Stimulated activated CD4-positive, alpha-beta T cell treated with anti-CD3 and anti-CD28 coated beads, TNF-alpha, amount 100 ng/mL, for 4 hours (primary cell): ENCODE measurements at regions not wholly inside any gene's neighbourhood (a gene's known extent, or its start where the extent isn't known, plus 50 kb on each side); places are given as distances from the start of the nearest gene placed in this dataset.

Experiments
- DNase-seq, 3 experiments: peaks; one replicate each; pipeline ENCODE4 v3.0.0-alpha.2; 2020; ENCODE audit warnings: low read depth in 3 of 3

DNA sequence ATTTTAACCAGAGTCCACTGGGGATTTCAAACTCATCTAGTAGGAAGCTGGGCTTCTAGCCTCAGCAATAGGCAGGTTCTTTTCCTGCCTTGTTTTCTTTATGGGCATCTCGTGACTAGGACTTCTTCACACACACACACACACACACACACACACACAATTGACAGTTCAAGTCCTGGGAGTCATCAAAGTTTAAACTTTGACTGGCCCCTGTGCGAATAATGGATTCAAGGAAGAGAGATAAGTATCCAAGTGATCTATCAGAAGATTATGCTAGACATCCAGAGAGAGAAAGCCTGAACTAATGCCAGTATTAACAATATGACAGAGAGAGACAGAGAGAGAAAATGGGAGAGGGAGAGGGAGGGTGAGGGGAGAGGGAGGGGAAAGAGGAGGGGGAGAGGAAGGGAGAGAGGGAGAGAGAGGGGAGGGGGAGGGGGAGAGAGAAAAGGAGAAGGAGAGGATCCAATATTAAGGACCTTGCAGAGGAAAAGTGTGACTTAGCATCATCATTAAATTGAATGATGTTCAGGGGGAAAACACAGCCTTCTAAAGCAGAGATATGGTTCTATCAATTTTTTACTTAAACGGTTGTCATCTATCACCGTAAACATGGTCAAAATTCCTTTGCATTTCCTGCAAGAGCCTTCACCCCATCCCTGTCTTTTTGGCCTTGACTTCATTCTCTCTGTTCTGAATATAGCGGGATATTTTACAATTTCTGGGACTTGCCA lies 327.6 kb upstream of the ZEB2 start:
- DNase-seq = no peak

DNA sequence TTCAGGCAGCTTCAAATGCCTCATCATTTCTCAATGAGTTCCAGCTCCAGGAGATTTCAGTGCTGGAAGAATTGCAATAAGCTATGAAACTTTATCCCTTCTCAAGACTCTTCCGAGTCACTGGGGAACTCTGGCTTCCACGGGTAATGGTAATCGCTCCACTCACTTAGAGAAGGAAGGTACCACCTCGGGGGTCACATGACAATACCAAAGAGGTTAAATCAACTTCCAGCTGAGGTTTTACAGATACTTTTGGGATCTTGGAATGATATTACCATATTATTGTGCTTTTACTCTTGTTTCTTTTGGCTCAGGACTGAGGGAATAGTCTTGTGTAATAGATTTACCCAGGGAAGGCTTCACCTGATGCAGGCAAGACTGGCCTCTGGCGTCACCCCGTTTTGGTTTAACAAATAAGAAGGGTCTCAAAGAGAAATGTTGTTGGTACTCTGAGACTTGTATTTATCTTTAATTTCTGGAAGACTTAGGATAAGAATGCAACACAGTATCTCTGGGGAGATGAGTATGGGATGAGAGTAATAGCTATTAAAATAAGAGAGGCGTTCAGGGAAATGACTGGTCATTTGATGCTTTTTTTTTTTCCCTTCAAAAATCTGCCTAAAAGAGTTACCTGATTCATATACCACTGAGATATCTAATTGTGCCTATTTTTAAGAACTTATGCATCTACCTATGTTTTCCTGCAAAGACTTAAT lies 316.9 kb upstream of the ZEB2 start:
- no peak for DNase-seq

GRCh38 chr2:144835634-144836350 lies 315.9 kb upstream of the ZEB2 start:
- no peak for DNase-seq

DNA sequence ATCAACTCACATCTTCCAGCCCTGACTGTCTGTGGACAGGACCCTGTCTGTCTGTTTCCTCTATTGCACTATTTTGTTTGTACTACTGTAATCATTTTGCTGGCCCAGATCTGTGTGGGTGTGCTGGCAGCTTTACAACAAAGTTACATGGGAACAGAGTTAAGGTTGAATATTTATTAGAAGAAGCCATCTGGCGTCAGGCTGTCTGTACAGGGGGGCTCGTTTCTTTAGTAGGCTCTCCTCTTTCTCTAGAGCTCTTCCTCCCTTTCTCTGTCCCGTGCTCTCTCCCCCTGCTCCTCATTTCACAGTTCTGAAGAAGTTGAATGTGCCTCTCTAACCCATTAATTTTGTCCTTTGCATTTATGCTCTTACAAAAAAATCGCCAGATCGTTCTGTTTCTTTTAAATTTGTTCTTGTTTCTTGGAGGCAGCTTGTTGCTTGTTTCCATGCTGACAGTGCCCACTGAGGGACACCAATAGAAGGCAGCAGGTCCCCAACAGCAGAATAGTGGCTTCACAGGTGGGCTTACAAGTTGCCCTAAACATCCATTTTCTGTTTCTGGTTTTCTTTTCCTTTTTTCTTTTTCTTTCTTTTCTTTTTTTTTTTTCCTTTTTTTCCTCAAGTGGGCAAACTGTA lies 315.2 kb upstream of the ZEB2 start:
- no peak for DNase-seq

- DNase-seq = no peak
Measured at GRCh38 chr2:144834363-144834762, 314.4 kb upstream of the ZEB2 start.

DNA sequence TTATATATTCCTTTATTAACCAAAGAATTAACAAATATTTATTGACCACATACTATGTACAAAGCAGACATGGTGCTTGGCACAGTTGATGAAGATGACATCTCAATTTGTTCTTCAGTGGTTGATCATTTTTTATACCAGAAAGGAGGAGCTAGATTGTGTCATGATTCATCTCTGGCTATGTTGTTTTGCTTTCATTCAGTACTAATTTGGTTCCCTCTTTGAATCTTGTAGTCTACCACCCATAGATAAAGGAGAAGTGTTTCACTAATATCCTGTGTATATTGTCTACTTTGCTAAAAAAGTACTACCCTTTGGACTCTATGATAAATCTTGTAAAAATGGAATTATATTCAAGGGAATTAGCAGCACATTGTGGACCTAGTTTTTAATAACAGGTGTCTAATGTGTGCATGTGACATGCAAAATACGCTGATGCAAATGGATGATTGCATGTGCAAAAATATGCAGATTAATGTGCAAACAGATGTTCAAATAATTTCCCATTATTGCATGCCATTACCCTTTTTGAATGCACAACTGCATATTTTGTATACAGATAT lies 313.2 kb upstream of the ZEB2 start:
- DNase-seq = no peak

DNA sequence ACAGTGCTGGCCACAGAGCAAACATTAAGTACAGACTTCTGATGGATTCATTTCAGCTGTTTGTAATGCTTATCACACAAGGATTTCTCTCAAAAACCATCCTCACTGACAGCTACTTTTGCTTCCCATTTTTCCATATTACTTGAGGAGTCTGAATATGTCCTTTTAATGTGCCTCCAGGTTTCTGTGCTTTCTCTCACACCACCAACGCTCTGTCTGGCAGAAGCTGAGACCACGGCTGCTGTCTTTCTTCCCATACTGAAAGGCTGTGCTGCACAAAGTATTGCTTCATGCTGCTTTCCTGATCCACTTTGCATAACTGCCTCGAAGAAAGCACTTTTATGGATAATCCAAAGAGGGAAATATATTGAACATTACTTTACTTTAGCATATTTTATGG lies 312.1 kb upstream of the ZEB2 start:
- no peak for DNase-seq

DNA sequence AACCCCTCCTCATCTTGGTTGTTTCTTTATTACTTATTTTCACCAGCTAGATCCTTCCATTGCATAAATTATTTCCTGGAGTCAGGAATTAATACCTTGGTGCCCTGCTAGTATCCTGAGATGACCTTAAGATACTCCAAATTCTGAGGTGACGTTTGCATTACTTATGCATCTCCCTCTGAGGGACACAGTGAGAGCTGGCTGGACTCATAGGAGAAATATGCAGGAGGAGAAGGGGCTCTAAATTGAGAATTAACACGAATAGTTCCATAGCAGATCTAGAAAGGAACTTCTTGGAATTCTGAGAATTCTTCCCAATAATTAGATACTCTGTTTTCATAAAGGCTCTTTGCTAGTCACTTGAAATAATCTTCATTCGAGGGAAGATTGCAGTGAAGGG lies 310.6 kb upstream of the ZEB2 start:
- DNase-seq = no peak

- DNase-seq = no peak
Measured at GRCh38 chr2:144827404-144827803, 307.5 kb upstream of the ZEB2 start.

GRCh38 chr2:144826105-144826504 lies 306.2 kb upstream of the ZEB2 start:
- DNase-seq = no peak

- DNase-seq = no peak
Measured at GRCh38 chr2:144825331-144826020, 305.6 kb upstream of the ZEB2 start.

GRCh38 chr2:144824306-144825080 lies 304.6 kb upstream of the ZEB2 start:
- no peak for DNase-seq

DNA sequence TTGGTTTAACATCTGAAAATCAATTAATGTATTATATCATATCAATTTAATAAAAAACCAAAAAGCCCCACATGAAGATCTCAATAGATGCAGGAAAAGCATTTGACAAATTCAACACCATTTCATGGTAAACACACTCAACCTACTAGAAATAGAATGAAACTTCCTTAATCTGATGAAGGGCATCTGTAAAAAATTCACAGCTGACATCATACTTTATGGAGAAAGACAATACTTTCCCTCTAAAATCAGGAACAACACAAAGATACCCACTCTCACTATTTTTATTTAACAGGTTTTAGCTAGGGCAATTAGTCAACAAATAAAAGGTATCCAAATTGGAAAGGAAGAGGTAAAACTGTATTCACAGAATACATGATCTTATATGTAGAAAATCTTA lies 303.0 kb upstream of the ZEB2 start:
- no peak for DNase-seq

- no peak for DNase-seq
Measured at GRCh38 chr2:144812288-144812687, 292.4 kb upstream of the ZEB2 start.

DNA sequence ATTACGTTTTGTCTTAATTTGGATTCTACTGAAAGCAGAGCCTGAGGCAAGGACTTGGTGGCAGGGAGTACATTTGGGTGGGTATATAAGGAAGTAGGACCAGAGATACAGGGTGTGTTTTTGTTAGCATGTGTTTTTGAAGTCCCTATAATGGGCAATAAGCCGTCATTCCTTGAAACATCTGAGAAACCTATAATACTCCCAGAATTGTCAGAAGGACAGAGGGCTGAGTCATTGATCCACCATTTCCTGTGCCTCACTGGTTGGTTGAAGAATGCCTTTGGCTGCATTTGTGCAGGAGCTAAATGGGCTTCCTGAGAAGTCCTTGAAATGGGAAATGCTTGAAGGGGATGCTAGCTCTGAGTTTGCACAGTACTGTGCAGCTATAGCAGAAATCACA lies 281.8 kb upstream of the ZEB2 start:
- DNase-seq = no peak

- DNase-seq = no peak
Measured at GRCh38 chr2:144801325-144801724, 281.4 kb upstream of the ZEB2 start.

DNA sequence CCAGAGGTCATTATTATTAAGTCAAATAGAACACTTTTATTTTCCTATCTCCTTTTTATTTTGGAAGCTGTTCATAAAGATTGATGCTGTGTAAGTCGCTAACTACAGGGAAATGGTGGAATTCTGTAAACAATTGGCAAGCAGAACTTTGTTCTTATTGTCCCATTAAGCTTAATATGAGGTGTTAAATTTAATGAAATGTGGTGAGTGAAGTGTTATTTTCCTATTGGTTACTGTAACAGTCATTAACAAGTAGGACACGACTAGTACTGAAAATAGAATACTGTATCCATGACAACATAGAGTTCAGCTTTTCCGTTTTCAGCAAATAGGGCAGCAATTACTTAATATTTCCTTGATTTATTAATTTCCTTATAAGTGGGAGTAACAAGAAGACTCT lies 279.1 kb upstream of the ZEB2 start:
- no peak for DNase-seq

- DNase-seq = no peak
Measured at GRCh38 chr2:144798034-144798433, 278.1 kb upstream of the ZEB2 start.

- no peak for DNase-seq
Measured at GRCh38 chr2:144796936-144797335, 277.0 kb upstream of the ZEB2 start.

DNA sequence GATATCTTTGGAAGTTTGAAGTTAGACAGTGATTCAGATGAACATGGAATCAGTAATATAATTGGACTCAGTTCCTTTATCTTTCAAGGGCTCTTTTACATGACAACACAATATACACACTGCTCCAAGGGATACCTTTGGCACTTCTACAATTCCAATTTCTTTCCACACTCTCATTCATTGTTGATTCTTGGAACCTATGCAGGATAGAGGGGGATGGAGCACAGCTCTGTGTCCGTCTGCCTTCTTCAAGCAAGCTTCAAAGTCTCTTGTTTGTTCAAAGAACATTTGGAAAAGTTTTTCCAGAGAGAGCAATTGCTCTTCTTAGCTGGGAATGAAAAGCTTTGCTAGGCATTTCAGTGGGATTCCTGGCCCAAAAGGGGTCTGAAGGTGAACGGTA lies 276.2 kb upstream of the ZEB2 start:
- no peak for DNase-seq

- DNase-seq = no peak
Measured at GRCh38 chr2:144785253-144785652, 265.3 kb upstream of the ZEB2 start.
